Body of pancreas (tissue), 4 donors: ENCODE measurements at regions not wholly inside any gene's neighbourhood (a gene's known extent, or its start where the extent isn't known, plus 50 kb on each side); places are given as distances from the start of the nearest gene placed in this dataset.

ENCODE experiments used
- POLR2A ChIP-seq, 3 donors: fragments of 450-650 bp; IDR thresholded peaks; one replicate each; pipeline ENCODE4 v1.6.1; 2016; ENCODE audit warnings: antibody characterized with exemption in 3 of 3, mild to moderate bottlenecking in 2 of 3
- TF ChIP-seq, protein P1 (sequence below), 7 experiments: fragments of 450-650 bp in 4 of 7; fragments of 200-600 bp in 3 of 7; sonication (generic) in 3 of 7; IDR thresholded peaks; one replicate each; pipeline ENCODE4 v1.5.1; 2016 to 2019; ENCODE audit warnings: antibody characterized with exemption in 7 of 7

DNA sequence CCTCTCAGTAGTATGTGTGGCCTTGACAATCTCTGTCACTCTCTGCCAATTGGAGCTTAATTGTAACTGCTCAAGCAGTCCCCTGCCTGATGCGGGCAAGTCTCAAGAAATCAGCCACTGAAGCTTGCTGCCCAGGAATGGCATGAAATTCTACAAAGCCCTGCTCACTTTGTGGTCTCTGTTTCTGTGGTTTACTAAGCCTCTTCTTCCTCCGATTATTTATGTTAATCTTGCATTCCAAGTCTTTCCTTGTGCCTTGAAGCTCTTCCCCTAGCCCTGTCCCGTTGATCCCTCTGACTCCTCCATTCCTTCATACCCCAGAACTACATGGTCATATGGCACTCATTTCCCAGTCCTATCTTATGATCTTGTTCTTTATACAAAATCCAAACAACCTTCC, 489.3 kb upstream of the CHST9 start:
- no peak for TF ChIP-seq POLR2A (IDR thresholded peaks at IDR 0.05)
- TF ChIP-seq, protein P1, sequence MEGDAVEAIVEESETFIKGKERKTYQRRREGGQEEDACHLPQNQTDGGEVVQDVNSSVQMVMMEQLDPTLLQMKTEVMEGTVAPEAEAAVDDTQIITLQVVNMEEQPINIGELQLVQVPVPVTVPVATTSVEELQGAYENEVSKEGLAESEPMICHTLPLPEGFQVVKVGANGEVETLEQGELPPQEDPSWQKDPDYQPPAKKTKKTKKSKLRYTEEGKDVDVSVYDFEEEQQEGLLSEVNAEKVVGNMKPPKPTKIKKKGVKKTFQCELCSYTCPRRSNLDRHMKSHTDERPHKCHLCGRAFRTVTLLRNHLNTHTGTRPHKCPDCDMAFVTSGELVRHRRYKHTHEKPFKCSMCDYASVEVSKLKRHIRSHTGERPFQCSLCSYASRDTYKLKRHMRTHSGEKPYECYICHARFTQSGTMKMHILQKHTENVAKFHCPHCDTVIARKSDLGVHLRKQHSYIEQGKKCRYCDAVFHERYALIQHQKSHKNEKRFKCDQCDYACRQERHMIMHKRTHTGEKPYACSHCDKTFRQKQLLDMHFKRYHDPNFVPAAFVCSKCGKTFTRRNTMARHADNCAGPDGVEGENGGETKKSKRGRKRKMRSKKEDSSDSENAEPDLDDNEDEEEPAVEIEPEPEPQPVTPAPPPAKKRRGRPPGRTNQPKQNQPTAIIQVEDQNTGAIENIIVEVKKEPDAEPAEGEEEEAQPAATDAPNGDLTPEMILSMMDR (IDR thresholded peaks at IDR 0.05), result no peak
